ENCODE measurements at regions not wholly inside any gene's neighbourhood (a gene's known extent, or its start where the extent isn't known, plus 50 kb on each side); places are given as distances from the start of the nearest gene placed in this dataset.

DNA sequence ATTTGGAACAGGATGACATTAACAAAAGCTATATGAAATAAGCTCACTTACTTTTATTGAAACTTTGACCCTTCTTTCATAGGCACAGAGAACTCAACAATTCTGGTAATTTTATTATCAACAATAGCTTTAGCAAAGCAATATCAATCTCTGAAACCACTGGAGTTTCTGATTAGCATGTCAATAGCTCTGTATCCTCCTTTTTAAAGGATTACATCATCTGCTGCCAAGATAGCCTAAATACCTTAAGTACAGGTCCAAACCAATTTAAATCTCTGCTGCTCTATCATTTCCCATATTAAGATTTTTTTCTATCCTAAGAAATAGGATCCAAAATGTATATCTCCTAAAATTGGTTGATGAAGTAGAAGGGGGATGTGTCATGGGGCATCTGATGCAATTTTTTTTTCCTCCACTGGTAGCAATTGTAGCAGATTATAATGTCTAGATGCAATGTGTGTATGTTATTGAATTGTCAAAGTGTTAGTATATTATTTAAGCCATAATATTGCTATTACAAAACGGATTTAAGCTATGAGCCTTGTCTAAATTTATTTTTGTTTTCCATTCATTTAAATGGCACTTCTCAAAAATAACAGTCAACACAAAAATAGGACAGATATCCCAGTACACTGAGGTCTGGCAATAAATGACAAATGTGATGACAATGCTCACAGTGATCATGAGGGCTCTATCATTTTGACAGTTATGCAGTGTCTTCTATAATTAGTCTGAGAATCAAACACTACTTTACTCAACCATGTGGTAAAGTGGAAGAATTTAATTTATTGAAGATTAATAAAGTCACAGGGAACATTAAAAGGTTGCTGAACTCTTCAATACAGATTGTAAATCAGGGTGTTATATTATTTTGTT is 328.4 kb downstream of the CDH7 start:
- peak in 4 of 8 donors; percentile 52 to 92 (median 70) for ATAC-seq
- intact Hi-C loops (cut with DNase I) = no loop called here
- H3K4me1 ChIP-seq = peaks cover 0 to 6% (median 0%) of the 10 kb centered on the region in 9 donors
- H3K4me3 ChIP-seq = no peak overlapping the region
- no peak for DNase-seq
- H3K9me3 ChIP-seq = peaks cover 0 to 14% (median 0%) of the 10 kb centered on the region in 11 donors
- peak overlapping the region in 2 of 10 donors; percentile 1 to 16 for H3K27ac ChIP-seq
- 17 to 18% methylated on average over 1 of the region's 1 CpG for WGBS, 2 donors
- no peaks in the 10 kb centered on the region for H3K36me3 ChIP-seq
- TF ChIP-seq, protein P1, sequence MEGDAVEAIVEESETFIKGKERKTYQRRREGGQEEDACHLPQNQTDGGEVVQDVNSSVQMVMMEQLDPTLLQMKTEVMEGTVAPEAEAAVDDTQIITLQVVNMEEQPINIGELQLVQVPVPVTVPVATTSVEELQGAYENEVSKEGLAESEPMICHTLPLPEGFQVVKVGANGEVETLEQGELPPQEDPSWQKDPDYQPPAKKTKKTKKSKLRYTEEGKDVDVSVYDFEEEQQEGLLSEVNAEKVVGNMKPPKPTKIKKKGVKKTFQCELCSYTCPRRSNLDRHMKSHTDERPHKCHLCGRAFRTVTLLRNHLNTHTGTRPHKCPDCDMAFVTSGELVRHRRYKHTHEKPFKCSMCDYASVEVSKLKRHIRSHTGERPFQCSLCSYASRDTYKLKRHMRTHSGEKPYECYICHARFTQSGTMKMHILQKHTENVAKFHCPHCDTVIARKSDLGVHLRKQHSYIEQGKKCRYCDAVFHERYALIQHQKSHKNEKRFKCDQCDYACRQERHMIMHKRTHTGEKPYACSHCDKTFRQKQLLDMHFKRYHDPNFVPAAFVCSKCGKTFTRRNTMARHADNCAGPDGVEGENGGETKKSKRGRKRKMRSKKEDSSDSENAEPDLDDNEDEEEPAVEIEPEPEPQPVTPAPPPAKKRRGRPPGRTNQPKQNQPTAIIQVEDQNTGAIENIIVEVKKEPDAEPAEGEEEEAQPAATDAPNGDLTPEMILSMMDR (IDR thresholded peaks at IDR 0.05) = no peak
- H3K27me3 ChIP-seq = no peaks in the 10 kb centered on the region

DNA sequence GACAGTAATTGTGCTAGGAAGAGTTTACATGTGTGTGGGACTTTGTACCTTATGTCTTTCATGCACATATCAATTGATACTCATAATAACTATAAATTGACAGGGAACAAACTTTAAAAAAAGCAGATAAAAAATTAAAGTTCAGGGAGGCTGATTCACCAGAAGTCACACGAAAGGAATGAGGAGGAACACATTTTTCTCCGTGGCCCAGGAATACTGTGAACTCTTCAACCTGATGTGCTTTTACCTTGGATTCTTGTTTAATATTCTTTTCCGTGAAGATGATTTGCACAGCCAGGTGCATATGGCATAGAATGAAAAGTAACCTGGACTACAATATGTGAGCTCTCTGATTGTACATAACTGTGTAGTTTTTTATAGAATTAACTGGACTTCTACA is 326.3 kb downstream of the CDH7 start:
- Histone ChIP-seq H3K4me1 (peaks cover 0 to 6% (median 0%) of the 10 kb centered on the region in 9 donors), H3K36me3 (no peaks in the 10 kb centered on the region), H3K9me3 (peaks cover 0 to 26% (median 0%) of the 10 kb centered on the region in 11 donors), H3K27me3 (no peaks in the 10 kb centered on the region), H3K27ac (no peak overlapping the region), H3K4me3 (no peak overlapping the region)
- 76 to 85% methylated on average over 3 of the region's 3 CpGs for WGBS, 2 donors
- intact Hi-C loops (cut with DNase I) = no loop called here
- DNase-seq (no peak), ATAC-seq (no peak)
- TF ChIP-seq, protein P1 (IDR thresholded peaks at IDR 0.05) = no peak

DNA sequence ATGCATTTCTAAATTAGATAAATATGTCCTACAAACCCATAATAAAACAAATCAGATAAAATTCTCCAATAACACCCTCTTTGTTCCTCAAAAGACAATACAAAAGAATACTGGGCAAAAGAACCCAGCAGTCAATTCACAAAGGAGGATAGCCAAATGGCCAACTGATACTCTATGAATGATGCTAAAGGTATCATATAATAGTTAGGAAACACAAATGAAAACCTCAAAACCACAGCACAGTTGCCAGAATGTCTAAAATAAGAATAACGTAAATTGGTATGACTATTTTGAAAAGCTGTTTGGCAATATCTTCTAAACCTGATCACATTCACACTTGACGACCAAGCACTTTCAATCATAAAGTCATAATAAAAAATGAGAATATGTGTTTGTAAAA is 315.4 kb downstream of the CDH7 start:
- H3K4me1 ChIP-seq = no peaks in the 10 kb centered on the region
- TF ChIP-seq, protein P1 (IDR thresholded peaks at IDR 0.05) = no peak
- ATAC-seq = no peak
- H3K27me3 ChIP-seq = no peaks in the 10 kb centered on the region
- H3K9me3 ChIP-seq = no peaks in the 10 kb centered on the region
- H3K36me3 ChIP-seq = no peaks in the 10 kb centered on the region
- H3K4me3 ChIP-seq = no peak overlapping the region
- intact Hi-C loops (cut with DNase I) = no loop called here
- DNase-seq = no peak
- 87 to 90% methylated on average over 2 of the region's 2 CpGs for WGBS, 2 donors
- no peak overlapping the region for H3K27ac ChIP-seq

DNA sequence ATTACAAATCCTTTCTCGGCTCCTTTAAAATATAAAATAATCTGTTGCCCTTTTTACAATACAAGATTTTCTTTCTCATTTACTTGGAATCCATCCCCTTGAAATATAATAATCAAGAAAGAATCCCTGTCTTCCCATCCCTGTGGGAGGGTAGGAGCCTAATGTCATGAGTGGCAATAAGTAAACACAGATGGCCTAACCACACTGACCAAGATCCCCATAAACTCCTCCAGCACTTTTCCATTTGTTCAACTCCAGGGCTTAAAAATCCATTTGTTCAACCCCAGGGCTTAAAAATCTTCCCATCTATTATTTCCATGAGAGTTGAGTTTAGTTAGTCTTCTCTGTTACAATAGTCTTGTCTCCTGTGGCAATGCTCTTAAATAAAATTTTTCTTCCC is 297.6 kb downstream of the CDH7 start:
- TF ChIP-seq, protein P1 (IDR thresholded peaks at IDR 0.05) = no peak
- no peak for DNase-seq
- H3K27ac ChIP-seq = no peak overlapping the region
- H3K4me3 ChIP-seq = no peak overlapping the region
- no peaks in the 10 kb centered on the region for H3K36me3 ChIP-seq
- WGBS, 2 donors = 87 to 92% methylated on average over 1 of the region's 1 CpG
- intact Hi-C loops (cut with DNase I) = no loop called here
- no peaks in the 10 kb centered on the region for H3K27me3 ChIP-seq
- H3K4me1 ChIP-seq = no peaks in the 10 kb centered on the region
- no peak for ATAC-seq
- no peaks in the 10 kb centered on the region for H3K9me3 ChIP-seq

All from heart right ventricle (tissue), 16 donors.